ENCODE measurements at regions not wholly inside any gene's neighbourhood (a gene's known extent, or its start where the extent isn't known, plus 50 kb on each side); places are given as distances from the start of the nearest gene placed in this dataset.

DNA sequence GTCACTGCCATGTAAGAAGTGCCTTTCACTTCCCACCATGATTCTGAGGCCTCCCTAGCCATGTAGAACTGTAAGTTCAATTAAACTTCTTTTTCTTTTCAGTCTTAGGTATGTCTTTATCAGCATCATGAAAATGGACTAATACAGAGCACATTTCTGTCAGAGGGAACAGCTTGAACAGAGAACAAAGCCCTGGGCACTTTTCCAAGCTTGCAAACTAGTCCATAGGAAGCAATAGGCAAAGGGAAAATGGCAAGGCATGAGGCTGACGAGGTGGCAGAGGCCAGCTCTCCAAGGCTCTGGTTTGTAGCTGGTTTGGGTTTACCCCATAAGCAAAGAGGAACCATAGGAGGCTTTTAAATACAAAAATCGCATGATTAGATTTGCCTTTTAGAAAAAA is 185.1 kb upstream of the HDDC2 start:
- TF ChIP-seq CTCF (IDR thresholded peaks at IDR 0.05) (no peak), POLR2AphosphoS5 (IDR thresholded peaks at IDR 0.05; ENCODE audit: low read depth, low read length) (no peak), REST (IDR thresholded peaks at IDR 0.05; ENCODE audit: insufficient read depth in 1 of 2, low read depth in 2 of 2, low read length in 1 of 2) (no peak), SIN3A (IDR thresholded peaks at IDR 0.05; ENCODE audit: borderline replicate concordance, insufficient read depth, low read depth, low read length) (no peak), TCF7L2 (IDR thresholded peaks at IDR 0.05; ENCODE audit: low read depth, low read length) (no peak)
